ENCODE measurements at regions not wholly inside any gene's neighbourhood (a gene's known extent, or its start where the extent isn't known, plus 50 kb on each side); places are given as distances from the start of the nearest gene placed in this dataset.
"Not testable (repeated sequence)": the region's sequence is repeated elsewhere in the genome, so short reads cannot be mapped to it uniquely, and the experiment has no call there.

DNA sequence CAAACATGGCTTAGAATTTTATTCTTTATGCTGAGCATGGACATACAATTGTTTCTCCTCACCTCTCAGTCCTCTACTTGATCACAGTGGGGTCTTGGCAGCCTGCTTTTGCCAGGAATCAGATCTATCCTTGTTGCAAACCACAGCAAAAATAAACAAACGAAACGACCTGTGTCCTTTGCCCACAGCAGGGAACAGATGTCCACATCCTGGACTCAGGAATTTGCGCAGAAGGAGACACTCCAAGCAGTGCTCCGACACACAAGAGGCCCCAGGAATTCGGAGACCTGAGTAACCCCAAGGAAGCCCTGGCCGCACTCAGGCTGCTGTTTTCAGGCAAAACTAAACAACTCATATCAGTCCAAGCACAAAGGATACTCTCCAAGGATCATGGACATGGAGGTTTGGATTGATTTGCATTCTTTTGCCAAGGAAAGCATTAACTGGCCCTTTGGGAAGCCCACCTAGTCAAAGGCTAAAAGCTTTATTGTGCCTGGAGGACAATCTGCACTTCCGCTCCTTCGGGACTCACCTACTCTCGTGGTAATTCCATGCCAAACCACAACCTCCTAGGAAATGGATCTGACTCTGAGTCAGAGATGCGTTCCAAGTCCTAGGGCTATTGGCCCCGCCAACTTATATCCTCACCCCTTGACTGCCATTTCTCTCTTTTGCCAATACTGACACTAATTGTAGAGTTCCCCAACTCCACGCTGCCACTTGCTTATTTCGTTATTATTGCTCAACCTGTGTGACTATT is 271.1 kb upstream of the CDH11 start:
- H3K27ac Mint-ChIP-seq, result no peak overlapping the region
- H3K4me3 Mint-ChIP-seq, result no peak overlapping the region
- H3K36me3 Mint-ChIP-seq (ENCODE audit: low read depth), result no peaks in the 10 kb centered on the region
- no peak for ATAC-seq
- no peaks in the 10 kb centered on the region for H3K27me3 Mint-ChIP-seq
- H3K4me1 Mint-ChIP-seq, result no peaks in the 10 kb centered on the region
- H3K9me3 ChIP-seq (ENCODE audit: control insufficient read depth, low read length, poor library complexity, severe bottlenecking), result no peaks in the 10 kb centered on the region
- no peak for DNase-seq

DNA sequence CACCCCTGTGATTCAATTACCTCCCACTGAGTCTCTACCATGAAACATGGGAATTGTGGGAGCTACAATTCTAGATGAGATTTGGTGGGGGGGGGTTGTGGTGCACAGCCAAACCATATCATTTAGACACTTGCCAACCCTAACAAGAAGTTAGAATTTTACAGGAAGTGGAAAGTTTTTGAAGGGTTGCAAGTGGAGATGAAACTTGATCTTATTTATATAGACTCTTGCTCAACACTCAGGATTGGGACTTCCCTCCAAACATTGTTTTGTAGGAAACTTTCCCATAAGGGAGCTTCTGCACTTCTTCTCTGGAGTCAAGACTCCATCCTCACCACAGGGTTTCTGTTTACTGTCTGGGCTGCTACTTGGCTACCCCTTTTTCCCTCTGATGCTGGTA is 266.7 kb upstream of the CDH11 start:
- H3K27me3 Mint-ChIP-seq, result no peaks in the 10 kb centered on the region
- no peak for DNase-seq
- no peaks in the 10 kb centered on the region for H3K4me1 Mint-ChIP-seq
- no peak for ATAC-seq
- H3K4me3 Mint-ChIP-seq, result no peak overlapping the region
- H3K9me3 ChIP-seq (ENCODE audit: control insufficient read depth, low read length, poor library complexity, severe bottlenecking), result no peaks in the 10 kb centered on the region
- H3K36me3 Mint-ChIP-seq (ENCODE audit: low read depth), result no peaks in the 10 kb centered on the region
- H3K27ac Mint-ChIP-seq, result no peak overlapping the region

DNA sequence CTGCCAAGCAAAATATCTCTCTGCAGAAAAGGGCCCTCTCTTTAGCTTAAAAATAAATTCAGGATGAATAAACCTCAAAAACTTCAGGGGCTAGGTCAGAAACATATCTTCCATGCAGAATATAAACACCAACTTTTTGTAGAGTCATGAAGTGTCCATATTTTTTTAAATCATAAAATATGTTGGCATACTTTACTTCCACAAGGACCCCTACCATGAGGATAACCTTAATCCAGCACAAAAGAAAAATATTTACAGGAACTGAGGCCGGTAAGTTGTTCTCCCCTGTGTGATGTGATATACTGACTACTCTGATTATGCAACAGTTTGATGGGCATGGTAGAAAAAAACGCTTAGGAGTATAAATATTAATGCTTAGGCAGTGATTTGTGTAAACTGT is 264.8 kb upstream of the CDH11 start:
- no peaks in the 10 kb centered on the region for H3K4me1 Mint-ChIP-seq
- H3K9me3 ChIP-seq (ENCODE audit: control insufficient read depth, low read length, poor library complexity, severe bottlenecking), result no peaks in the 10 kb centered on the region
- DNase-seq (no peak), ATAC-seq (no peak)
- H3K4me3 Mint-ChIP-seq, result no peak overlapping the region
- no peak overlapping the region for H3K27ac Mint-ChIP-seq
- no peaks in the 10 kb centered on the region for H3K27me3 Mint-ChIP-seq
- H3K36me3 Mint-ChIP-seq (ENCODE audit: low read depth), result no peaks in the 10 kb centered on the region

DNA sequence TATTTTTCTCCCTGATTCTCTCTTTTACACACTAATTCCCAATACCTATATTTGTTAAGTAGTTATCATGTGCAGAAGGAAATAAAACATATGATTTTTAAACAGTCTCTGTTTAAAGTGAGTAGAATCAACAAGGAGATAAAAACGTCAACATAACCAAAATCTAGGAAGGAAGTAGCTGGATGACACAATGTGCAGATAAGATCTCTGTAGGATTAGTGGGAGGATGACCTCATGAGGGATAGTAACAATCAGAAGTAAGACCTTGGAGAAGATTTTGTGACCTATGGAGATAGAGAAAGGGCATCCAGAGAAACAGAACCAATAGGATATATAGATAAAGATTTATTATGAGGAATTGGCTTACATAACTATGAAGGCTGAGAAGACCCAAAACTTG is 262.6 kb upstream of the CDH11 start:
- no peaks in the 10 kb centered on the region for H3K27me3 Mint-ChIP-seq
- no peaks in the 10 kb centered on the region for H3K9me3 ChIP-seq (ENCODE audit: control insufficient read depth, low read length, poor library complexity, severe bottlenecking)
- DNase-seq (no peak), ATAC-seq (no peak)
- no peaks in the 10 kb centered on the region for H3K36me3 Mint-ChIP-seq (ENCODE audit: low read depth)
- H3K4me3 Mint-ChIP-seq, result no peak overlapping the region
- no peak overlapping the region for H3K27ac Mint-ChIP-seq
- no peaks in the 10 kb centered on the region for H3K4me1 Mint-ChIP-seq

DNA sequence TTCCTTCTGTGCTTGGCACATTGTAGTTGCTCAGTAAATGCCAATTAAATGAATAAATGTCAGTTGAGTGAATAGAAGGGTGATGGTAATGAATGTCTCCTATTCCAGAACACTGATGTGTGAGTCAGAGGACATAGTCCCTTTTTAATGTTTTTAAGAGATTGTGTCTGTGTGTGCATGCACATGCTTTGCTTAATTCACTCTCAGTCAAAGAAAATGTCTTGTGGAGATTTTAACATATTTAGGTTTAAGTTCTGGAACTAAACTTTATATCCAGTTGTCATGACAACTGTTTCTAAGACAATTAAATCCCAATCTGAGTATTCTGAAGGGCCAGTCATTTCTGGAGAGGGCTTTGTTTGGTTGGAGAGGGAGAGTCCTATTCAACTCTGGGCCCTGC is 255.3 kb upstream of the CDH11 start:
- Mint-ChIP-seq H3K27ac (no peak overlapping the region), H3K4me3 (no peak overlapping the region), H3K27me3 (no peaks in the 10 kb centered on the region), H3K36me3 (ENCODE audit: low read depth) (no peaks in the 10 kb centered on the region), H3K4me1 (no peaks in the 10 kb centered on the region)
- DNase-seq (no peak), ATAC-seq (no peak)
- H3K9me3 ChIP-seq (ENCODE audit: control insufficient read depth, low read length, poor library complexity, severe bottlenecking), result no peaks in the 10 kb centered on the region

DNA sequence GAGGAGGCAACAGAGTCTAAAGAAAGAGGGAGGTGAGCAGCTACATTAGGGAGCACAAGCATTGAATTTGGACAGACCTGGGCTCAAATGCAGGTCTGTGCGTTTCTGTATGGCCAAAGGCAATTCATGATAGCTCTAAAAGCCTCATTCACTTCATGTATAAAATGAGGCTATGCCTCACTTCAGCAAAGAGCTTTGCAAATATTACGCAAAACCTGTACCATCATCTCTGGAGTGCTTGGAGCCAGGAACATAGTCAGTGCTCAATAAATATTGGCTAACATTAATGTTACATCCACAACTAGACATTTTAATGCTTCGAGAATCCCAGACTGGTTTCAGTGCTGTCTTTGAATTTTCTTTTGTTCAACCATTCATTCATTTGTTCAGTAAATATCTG is 254.7 kb upstream of the CDH11 start:
- no peaks in the 10 kb centered on the region for H3K9me3 ChIP-seq (ENCODE audit: control insufficient read depth, low read length, poor library complexity, severe bottlenecking)
- ATAC-seq, result no peak
- Mint-ChIP-seq H3K4me3 (no peak overlapping the region), H3K36me3 (ENCODE audit: low read depth) (no peaks in the 10 kb centered on the region), H3K4me1 (no peaks in the 10 kb centered on the region), H3K27ac (no peak overlapping the region), H3K27me3 (no peaks in the 10 kb centered on the region)
- DNase-seq, result no peak

DNA sequence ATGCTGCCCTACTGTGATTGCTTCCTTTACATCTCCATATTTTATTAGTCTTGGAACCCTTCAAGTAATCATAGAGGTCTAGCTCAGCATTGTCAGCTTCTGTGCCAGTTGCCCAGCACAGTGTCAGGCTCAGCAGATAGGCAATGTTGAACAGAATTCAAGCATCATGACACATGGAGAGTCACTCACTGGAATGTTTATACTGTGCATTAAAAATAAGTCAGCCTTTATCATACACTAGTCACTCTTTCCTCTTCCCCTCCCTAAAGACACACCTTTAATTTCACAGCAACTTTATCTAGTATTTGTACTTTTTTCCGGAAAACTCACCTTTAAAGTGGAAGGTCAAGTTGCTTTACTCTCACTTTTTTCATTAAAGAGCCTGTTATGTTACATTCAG is 253.8 kb upstream of the CDH11 start:
- DNase-seq, result no peak
- Mint-ChIP-seq H3K36me3 (ENCODE audit: low read depth) (no peaks in the 10 kb centered on the region), H3K27ac (no peak overlapping the region), H3K27me3 (no peaks in the 10 kb centered on the region), H3K4me1 (no peaks in the 10 kb centered on the region), H3K4me3 (no peak overlapping the region)
- no peak for ATAC-seq
- no peaks in the 10 kb centered on the region for H3K9me3 ChIP-seq (ENCODE audit: control insufficient read depth, low read length, poor library complexity, severe bottlenecking)

DNA sequence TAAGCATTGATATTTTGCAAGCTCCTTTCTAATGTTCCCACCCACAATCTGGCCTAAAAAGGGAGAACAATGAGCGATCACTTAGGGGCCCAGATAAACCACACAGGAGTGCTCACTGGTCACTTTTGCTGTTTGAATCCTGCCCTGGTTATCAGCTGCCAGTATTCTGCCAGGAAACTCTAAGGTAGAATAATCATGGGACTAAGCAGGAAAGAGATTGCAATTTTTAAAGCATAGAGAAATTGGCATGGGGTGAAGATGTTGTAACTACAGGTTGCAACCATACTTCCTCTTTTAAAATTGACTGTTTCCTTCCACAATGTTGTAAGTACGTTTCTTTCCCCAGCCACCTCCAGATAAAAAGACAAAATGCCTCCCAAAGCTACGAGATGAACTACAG is 251.2 kb upstream of the CDH11 start:
- H3K36me3 Mint-ChIP-seq (ENCODE audit: low read depth), result no peaks in the 10 kb centered on the region
- H3K27ac Mint-ChIP-seq, result no peak overlapping the region
- H3K4me3 Mint-ChIP-seq, result no peak overlapping the region
- ATAC-seq (no peak), DNase-seq (no peak)
- no peaks in the 10 kb centered on the region for H3K27me3 Mint-ChIP-seq
- no peaks in the 10 kb centered on the region for H3K4me1 Mint-ChIP-seq
- no peaks in the 10 kb centered on the region for H3K9me3 ChIP-seq (ENCODE audit: control insufficient read depth, low read length, poor library complexity, severe bottlenecking)

DNA sequence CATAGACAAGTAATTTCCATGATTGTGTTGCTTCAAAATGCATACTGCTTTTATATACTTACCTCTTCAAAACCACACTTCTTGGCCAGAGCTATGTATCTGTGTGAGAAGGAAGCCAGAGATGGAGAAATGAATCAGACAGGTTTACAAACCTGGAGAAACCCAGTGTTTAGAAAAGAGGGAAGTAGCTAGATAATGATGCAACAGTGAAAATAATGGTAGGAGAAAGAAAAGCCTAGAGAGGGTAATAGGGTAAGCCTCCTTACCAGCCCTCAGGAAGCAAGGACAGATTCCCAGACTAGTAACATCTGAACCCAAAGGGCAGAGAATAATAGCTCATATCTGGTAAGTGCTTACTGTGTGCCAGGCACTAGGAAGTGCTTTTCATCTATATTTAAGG is 250.3 kb upstream of the CDH11 start:
- H3K27ac Mint-ChIP-seq, result no peak overlapping the region
- no peaks in the 10 kb centered on the region for H3K4me1 Mint-ChIP-seq
- H3K9me3 ChIP-seq (ENCODE audit: control insufficient read depth, low read length, poor library complexity, severe bottlenecking), result no peaks in the 10 kb centered on the region
- DNase-seq (no peak), ATAC-seq (no peak)
- H3K27me3 Mint-ChIP-seq, result no peaks in the 10 kb centered on the region
- H3K4me3 Mint-ChIP-seq, result no peak overlapping the region
- no peaks in the 10 kb centered on the region for H3K36me3 Mint-ChIP-seq (ENCODE audit: low read depth)

DNA sequence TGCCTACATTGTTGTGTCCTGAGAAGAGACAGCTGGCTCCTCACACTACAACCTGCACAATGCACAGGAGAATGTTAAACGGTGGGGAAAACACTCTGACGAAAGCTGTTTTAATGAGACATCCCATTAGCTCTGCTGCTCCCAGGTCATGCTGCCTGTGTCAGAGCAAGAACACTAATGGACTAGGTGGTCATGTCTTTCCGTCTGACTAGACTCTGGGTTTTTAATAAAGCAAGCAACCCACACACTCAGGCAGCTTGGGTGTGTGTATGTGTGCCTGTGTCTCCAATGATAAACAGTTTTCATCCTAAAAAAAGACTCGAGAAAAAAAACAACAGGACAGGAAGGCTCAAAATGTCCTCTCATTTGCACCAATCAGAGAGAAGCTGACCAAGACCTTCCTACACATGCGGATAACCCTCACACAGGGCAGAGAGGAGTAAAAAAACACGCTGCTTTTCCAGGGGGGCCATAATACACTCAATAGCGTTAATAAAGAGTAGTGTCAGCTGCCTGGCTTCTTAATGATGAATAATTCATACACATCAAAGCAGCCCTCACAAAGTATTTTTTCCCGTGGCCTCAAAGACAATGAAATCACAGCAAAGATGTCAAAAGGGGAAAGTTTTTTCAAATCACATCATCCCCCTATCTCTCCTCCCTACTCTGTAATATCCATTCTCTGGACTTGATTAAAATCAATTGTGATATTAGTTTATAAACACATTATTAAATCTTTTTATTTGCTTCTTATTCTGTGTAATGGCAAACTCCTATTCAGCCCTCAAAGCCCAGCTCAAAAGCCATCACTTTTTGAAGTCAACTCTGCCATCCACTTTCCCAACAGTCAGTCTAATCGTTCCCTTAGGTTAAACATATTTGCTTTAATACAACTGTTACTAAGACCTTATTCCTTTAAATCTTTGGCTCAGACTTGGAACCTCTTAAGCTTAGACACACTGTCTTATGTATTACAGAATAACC is 244.2 kb upstream of the CDH11 start:
- H3K36me3 Mint-ChIP-seq (ENCODE audit: low read depth), result no peaks in the 10 kb centered on the region

DNA sequence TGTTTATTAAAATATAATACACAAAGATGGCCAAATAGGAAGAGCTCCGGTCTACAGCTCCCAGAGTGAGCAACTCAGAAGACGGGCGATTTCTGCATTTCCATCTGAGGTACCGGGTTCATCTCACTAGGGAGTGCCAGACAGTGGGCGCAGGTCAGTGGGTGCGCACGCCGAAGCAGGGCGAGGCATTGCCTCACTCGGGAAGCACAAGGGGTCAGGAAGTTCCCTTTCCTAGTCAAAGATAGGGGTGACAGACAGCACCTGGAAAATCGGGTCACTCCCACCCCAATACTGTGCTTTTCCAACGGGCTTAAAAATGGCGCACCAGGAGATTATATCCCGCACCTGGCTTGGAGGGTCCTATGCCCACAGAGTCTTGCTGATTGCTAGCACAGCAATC is 234.9 kb upstream of the CDH11 start:
- H3K27ac Mint-ChIP-seq; DNase-seq; ATAC-seq; H3K4me1 Mint-ChIP-seq; H3K9me3 ChIP-seq (ENCODE audit: control insufficient read depth, low read length, poor library complexity, severe bottlenecking); H3K36me3 Mint-ChIP-seq (ENCODE audit: low read depth); H3K27me3 Mint-ChIP-seq; H3K4me3 Mint-ChIP-seq: not testable (repeated sequence)

More for the DNA sequence above, 244.2 kb upstream of the CDH11 start:
- DNase-seq (no peak), ATAC-seq (no peak)
- H3K9me3 ChIP-seq (ENCODE audit: control insufficient read depth, low read length, poor library complexity, severe bottlenecking), result no peaks in the 10 kb centered on the region
- Mint-ChIP-seq H3K4me3 (no peak overlapping the region), H3K4me1 (no peaks in the 10 kb centered on the region), H3K27me3 (no peaks in the 10 kb centered on the region), H3K27ac (no peak overlapping the region)

DNA sequence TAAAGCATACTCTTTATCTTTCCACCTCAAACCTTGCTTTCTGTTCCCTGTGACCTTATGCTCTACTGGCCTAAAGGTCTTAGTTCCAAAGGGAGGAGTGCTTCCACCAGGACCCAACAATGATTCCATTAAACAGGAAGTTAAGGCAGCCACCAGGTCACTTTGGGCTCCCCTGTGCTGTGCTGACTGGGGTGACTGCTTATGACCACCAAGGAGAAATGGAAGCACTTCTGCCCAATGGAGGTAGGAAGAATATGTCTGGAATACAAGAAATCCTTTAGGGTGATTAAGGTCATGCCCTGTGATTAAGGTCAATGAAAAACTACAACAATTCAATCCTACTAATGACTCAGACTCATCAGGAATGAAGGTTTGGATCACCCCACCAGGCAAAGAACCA is 233.8 kb upstream of the CDH11 start:
- no peaks in the 10 kb centered on the region for H3K9me3 ChIP-seq (ENCODE audit: control insufficient read depth, low read length, poor library complexity, severe bottlenecking)
- Mint-ChIP-seq H3K27me3 (no peaks in the 10 kb centered on the region), H3K4me1 (no peaks in the 10 kb centered on the region), H3K36me3 (ENCODE audit: low read depth) (no peaks in the 10 kb centered on the region), H3K27ac (no peak overlapping the region), H3K4me3 (no peak overlapping the region)
- DNase-seq (no peak), ATAC-seq (no peak)

DNA sequence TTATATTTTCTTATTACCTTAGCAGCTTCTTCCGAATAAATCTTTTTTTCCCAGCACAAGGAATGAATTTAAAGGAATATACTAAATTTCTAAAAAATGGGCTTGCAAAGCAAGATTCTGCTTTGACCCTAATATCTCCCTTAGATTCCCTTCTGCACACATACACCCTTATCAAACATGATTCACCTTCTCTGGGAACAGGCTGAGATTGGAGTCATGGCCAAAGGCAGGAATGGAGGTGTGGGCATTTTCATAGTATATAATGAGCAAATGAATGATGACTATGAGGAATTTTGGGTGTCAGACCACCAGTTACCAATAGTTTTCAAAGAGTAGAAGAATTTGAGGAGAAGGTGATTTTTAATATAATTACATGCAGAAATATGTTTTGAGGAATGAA is 231.3 kb upstream of the CDH11 start:
- Mint-ChIP-seq H3K27ac (no peak overlapping the region), H3K4me1 (no peaks in the 10 kb centered on the region), H3K4me3 (no peak overlapping the region), H3K27me3 (no peaks in the 10 kb centered on the region), H3K36me3 (ENCODE audit: low read depth) (no peaks in the 10 kb centered on the region)
- no peaks in the 10 kb centered on the region for H3K9me3 ChIP-seq (ENCODE audit: control insufficient read depth, low read length, poor library complexity, severe bottlenecking)
- DNase-seq (no peak), ATAC-seq (no peak)

DNA sequence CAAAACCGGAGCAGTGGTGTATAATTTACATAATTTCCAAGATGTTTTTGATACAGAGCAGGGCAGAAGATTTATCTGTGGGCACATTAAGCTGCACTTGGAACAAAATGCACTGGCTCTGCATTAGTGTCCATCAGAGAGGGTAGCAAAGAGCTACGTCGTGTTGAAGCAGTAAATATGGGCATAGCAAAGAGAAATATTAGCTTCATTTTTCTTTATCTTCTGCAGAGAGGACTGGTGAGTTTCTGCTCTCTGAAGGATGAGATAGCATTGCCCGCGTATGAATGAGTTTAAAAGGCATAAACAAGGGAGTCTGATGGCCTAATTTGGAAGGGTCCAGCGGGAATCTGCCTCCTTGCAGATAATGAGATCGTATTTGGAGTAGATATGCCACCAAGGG is 227.8 kb upstream of the CDH11 start:
- DNase-seq, result no peak
- Mint-ChIP-seq H3K4me3 (no peak overlapping the region), H3K36me3 (ENCODE audit: low read depth) (no peaks in the 10 kb centered on the region), H3K27ac (no peak overlapping the region), H3K4me1 (no peaks in the 10 kb centered on the region), H3K27me3 (no peaks in the 10 kb centered on the region)
- H3K9me3 ChIP-seq (ENCODE audit: control insufficient read depth, low read length, poor library complexity, severe bottlenecking), result no peaks in the 10 kb centered on the region
- ATAC-seq, result no peak
